GM03348 (cell line): ENCODE measurements at regions not wholly inside any gene's neighbourhood (a gene's known extent, or its start where the extent isn't known, plus 50 kb on each side); places are given as distances from the start of the nearest gene placed in this dataset.

Experiments used
- DNase-seq: peaks from one replicate; pipeline ENCODE4 v3.0.0; 2012; ENCODE audit warnings: low spot score

GRCh38 chr15:79185199-79185598 lies 94.6 kb upstream of the RASGRF1 start:
- no peak for DNase-seq

- DNase-seq: peak; percentile 78
These were observed 93.9 kb upstream of the RASGRF1 start for GRCh38 chr15:79184465-79184892.

- DNase-seq: no peak
These were observed 89.7 kb upstream of the RASGRF1 start for GRCh38 chr15:79180318-79180717.

- DNase-seq: no peak
These were observed 89.0 kb upstream of the RASGRF1 start for GRCh38 chr15:79179597-79179996.

DNA sequence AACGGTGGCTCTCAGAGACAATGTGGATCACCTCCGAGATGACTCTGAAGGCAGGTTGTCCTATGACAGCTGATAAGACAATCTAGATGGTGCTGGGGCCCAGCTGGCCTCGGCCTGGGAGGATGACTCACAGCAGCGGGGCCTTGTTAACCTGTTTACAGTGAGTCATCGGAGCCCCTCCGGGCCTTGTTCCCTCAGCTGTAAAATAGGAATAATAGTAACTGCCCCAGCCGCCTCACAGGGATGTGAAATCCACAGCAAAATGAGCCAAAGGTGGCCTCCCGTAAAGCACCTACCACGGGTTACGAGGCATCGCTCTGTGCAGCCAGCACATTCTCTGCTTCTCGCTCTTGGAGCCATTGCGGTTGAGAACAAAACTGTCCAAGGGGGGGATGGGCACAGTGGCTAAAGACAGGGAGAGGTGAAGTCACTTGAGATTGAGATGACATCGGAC lies 88.6 kb upstream of the RASGRF1 start:
- no peak for DNase-seq

DNA sequence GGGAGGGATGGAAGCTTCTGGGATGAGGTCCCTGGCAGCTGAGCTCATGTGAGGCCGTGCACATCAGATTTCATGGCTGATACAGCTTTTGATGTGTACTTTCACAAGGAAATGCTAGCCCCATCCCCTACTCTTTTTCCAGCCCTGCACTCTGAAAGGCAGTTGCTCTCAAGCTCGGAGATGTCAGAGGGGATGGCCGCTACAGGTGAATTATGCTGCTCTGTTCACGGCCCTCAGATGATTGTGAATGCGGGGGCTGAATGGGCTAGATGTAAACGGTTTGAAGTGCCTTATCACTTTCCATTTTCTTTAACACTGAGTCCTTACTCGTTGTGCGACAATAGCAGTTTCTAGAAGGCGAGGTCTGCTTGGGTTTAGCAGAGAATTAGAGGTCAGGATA lies 88.0 kb upstream of the RASGRF1 start:
- no peak for DNase-seq

- no peak for DNase-seq
These were observed 85.6 kb upstream of the RASGRF1 start for GRCh38 chr15:79176151-79176550.

DNA sequence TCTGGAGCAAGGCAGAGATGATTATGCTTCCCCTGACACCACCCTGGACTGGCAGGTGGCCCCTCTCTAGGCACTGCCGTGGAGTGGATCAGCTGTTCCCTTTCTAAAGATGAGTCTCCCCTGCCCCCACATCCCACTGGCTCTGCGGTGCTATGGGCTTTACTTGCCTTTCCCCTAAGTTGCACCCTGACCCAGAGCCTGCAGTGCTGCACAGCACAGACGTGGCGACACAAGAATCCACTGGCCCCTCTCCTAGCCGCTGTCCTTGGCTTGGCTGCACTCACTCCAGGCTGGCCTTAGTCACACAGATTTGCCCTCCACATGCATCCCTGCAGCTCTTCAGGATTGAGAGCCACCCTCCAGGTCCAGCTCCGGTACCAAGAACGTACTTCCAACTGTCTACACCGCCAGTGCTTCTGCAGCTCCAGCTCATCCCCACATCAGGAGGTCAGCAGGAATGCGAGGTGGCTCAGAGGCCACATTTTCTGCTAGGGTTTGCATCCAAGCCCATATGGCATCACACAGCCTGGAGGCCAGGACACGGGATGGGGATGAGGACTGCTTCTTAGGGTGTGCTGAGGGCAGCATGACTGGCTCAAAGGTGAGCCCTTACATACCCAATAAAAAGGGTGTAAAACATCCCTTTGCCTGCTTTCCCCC lies 82.4 kb upstream of the RASGRF1 start:
- no peak for DNase-seq

- DNase-seq: no peak
These were observed 81.5 kb upstream of the RASGRF1 start for GRCh38 chr15:79172032-79172481.

- DNase-seq: no peak
These were observed 80.9 kb upstream of the RASGRF1 start for GRCh38 chr15:79171320-79172031.

DNA sequence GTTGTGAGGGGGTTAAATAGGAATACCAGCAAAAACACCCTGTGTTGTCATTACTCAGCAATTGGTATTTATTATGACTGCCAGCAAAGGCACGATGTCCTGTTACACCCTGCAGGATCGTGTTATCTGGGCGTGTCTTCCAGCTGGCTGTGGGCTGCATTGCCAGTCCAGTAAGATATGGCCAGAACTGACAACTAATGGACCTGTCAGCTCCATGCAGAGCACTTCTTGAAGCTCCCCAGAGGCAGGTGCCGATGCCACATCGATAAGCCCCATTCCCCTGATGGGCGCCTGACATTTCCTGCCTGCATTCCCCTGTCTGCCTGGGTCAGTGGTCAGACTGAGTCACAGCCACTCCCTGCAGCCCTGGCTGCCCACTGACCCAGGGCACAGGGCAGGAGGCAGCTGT lies 79.7 kb upstream of the RASGRF1 start:
- peak; percentile 58 for DNase-seq

- peak; percentile 32 for DNase-seq
These were observed 79.0 kb upstream of the RASGRF1 start for GRCh38 chr15:79169526-79170133.

GRCh38 chr15:79168922-79169456 lies 78.4 kb upstream of the RASGRF1 start:
- DNase-seq: no peak

DNA sequence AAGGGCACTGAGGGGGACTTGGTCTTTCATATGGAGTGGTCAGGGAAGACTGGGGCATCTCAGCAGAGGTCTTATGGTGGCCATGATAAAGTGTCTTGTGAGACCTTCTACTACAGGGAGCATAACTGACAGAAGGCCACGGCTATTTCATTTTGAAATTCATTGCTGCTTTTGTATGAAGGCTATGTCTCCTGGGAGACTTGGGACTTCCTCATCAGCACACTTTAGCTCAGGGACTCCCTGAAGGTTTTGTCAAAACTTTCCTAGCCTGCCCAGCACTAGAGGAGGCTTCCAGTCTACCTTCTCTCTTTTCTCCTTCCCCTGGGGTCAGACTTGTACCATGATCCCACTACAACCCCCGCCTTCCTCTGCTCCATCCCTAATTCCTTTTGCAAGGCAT lies 77.2 kb upstream of the RASGRF1 start:
- no peak for DNase-seq

GRCh38 chr15:79166311-79166955 lies 75.9 kb upstream of the RASGRF1 start:
- no peak for DNase-seq

DNA sequence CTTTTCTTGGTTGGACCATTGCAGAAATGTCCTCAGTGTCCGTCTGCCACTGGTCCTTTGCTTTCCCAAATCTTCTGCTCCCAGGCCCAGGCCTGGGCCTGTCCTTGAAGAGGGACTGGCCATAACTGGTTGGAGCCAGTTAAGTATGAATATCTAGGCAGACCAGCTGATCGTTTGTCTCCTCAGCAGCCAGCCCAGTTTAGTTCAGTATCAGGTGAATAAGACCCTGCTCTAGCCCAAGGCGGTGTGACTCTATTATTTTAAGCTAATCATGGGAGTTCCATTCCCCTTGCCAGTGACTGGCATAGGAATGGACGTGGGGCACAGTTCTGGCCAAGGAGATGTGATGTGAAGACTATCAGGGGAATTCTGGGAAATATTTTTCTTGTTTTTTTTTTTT lies 73.9 kb upstream of the RASGRF1 start:
- DNase-seq: no peak

DNA sequence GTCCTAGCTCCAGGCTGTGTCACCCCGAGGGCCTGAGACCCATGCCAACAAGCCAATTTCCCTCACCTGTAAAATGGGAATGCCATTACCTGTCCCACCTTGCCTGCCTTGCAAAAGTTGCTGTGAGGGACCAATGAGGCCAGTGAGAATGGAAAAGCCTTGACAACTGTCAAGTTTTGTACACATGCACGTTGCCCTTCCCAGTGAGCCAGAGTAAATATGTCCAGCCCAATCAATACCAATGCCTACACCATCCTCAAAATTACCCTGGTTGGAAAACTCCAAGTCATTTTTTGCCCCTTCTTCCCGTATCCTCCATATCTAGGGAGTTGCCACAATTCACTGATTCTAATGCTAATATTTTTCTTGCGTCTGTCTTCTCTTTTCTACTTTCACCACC lies 73.5 kb upstream of the RASGRF1 start:
- no peak for DNase-seq

DNA sequence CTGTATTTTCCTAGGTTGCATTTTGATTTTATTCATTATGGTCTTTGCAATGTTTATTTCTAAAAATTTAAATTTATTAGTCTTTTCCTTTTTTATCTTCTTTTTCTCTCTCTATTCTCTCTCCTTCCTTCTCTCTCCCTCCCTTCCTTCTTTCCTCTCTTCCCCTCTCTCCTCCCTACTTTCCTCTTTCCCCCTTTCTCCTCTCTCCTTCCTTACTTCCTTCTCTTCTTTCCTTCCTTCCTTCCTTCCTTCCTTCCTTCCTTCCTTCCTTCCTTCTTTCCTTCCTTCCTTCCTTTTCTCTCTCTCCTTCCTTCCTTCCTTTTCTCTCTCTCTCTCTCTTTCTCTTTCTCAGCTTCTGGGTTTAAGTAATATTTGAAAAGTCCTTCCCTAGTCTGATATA lies 72.8 kb upstream of the RASGRF1 start:
- no peak for DNase-seq

GRCh38 chr15:79161837-79162508 lies 71.4 kb upstream of the RASGRF1 start:
- no peak for DNase-seq

DNA sequence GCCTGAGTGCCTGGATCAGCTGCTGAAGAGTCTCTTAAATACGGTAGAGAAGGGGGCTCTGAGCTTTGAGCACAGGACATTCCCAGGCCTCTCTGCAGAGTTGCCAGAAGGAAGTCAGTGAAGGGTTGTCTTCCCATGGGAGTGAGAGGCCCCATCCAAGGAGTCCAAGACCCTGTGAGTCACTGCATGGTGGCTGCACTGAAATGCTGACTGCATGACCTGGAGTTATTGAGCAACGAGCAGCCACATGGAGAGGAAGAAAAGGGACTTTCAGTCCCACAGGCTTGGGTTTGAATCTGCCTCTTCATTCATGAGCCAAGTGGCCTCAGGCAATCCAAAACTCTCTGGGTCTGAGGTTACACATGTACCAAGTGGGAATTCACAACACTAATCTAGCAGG lies 69.6 kb upstream of the RASGRF1 start:
- peak; percentile 31 for DNase-seq

- DNase-seq: no peak
These were observed 67.3 kb upstream of the RASGRF1 start for GRCh38 chr15:79157631-79158592.
